ENCODE measurements at regions not wholly inside any gene's neighbourhood (a gene's known extent, or its start where the extent isn't known, plus 50 kb on each side); places are given as distances from the start of the nearest gene placed in this dataset.
A peak's percentile ranks its signal among the peaks of the same experiment; 100 is the strongest.
"Not testable (repeated sequence)": the region's sequence is repeated elsewhere in the genome, so short reads cannot be mapped to it uniquely, and the experiment has no call there.

GRCh38 chr11:22444076-22444475 lies 105.9 kb downstream of the SLC17A6 start:
- no peak overlapping the region for H3K4me3 Mint-ChIP-seq

GRCh38 chr11:22441831-22442230 lies 103.7 kb downstream of the SLC17A6 start:
- Mint-ChIP-seq H3K9me3 (no peaks in the 10 kb centered on the region), H3K4me1 (no peaks in the 10 kb centered on the region), H3K36me3 (ENCODE audit: low read depth) (no peaks in the 10 kb centered on the region), H3K4me3 (no peak overlapping the region), H3K27ac (no peak overlapping the region), H3K27me3 (peaks cover 5% of the 10 kb centered on the region)
- no peak for ATAC-seq (replicated peaks)

More at GRCh38 chr11:22444076-22444475, 105.9 kb downstream of the SLC17A6 start:
- Mint-ChIP-seq H3K27ac (no peak overlapping the region), H3K4me1 (no peaks in the 10 kb centered on the region), H3K36me3 (ENCODE audit: low read depth) (no peaks in the 10 kb centered on the region), H3K9me3 (no peaks in the 10 kb centered on the region), H3K27me3 (peaks cover 11% of the 10 kb centered on the region)
- ATAC-seq (replicated peaks), result no peak

GRCh38 chr11:22435582-22435981 lies 97.4 kb downstream of the SLC17A6 start:
- not testable (repeated sequence) for H3K27ac Mint-ChIP-seq; H3K9me3 Mint-ChIP-seq; ATAC-seq (replicated peaks); H3K36me3 Mint-ChIP-seq (ENCODE audit: low read depth); H3K4me3 Mint-ChIP-seq; H3K4me1 Mint-ChIP-seq
- peaks cover 18% of the 10 kb centered on the region for H3K27me3 Mint-ChIP-seq

- Mint-ChIP-seq H3K36me3 (ENCODE audit: low read depth) (no peaks in the 10 kb centered on the region), H3K9me3 (peaks cover 5% of the 10 kb centered on the region), H3K4me1 (no peaks in the 10 kb centered on the region), H3K4me3 (no peak overlapping the region), H3K27me3 (peaks cover 26% of the 10 kb centered on the region), H3K27ac (no peak overlapping the region)
- ATAC-seq (replicated peaks), result no peak
Measured at GRCh38 chr11:22433517-22433916, 95.3 kb downstream of the SLC17A6 start.

- Mint-ChIP-seq H3K4me1 (no peaks in the 10 kb centered on the region), H3K36me3 (ENCODE audit: low read depth) (no peaks in the 10 kb centered on the region), H3K4me3 (peak overlapping the region; percentile 37), H3K27ac (no peak overlapping the region), H3K27me3 (peaks cover 27% of the 10 kb centered on the region), H3K9me3 (peaks cover 5% of the 10 kb centered on the region)
- no peak for ATAC-seq (replicated peaks)
Measured at GRCh38 chr11:22433094-22433455, 94.9 kb downstream of the SLC17A6 start.

- no peak for ATAC-seq (replicated peaks)
- no peaks in the 10 kb centered on the region for H3K36me3 Mint-ChIP-seq (ENCODE audit: low read depth)
- H3K4me3 Mint-ChIP-seq, result peak overlapping the region; percentile 37
Measured at GRCh38 chr11:22432291-22433093, 94.3 kb downstream of the SLC17A6 start.

GRCh38 chr11:22431106-22431505 lies 92.9 kb downstream of the SLC17A6 start:
- Mint-ChIP-seq H3K4me3 (no peak overlapping the region), H3K27ac (no peak overlapping the region)

More at GRCh38 chr11:22432291-22433093, 94.3 kb downstream of the SLC17A6 start:
- H3K9me3 Mint-ChIP-seq, result peaks cover 5% of the 10 kb centered on the region
- H3K4me1 Mint-ChIP-seq, result no peaks in the 10 kb centered on the region
- H3K27ac Mint-ChIP-seq, result no peak overlapping the region
- peaks cover 31% of the 10 kb centered on the region for H3K27me3 Mint-ChIP-seq

GRCh38 chr11:22430639-22431038 lies 92.5 kb downstream of the SLC17A6 start:
- no peaks in the 10 kb centered on the region for H3K36me3 Mint-ChIP-seq (ENCODE audit: low read depth)
- no peaks in the 10 kb centered on the region for H3K4me1 Mint-ChIP-seq
- no peak overlapping the region for H3K27ac Mint-ChIP-seq
- H3K9me3 Mint-ChIP-seq, result peaks cover 5% of the 10 kb centered on the region
- no peak for ATAC-seq (replicated peaks)
- no peak overlapping the region for H3K4me3 Mint-ChIP-seq
- H3K27me3 Mint-ChIP-seq, result peaks cover 31% of the 10 kb centered on the region

More at GRCh38 chr11:22431106-22431505, 92.9 kb downstream of the SLC17A6 start:
- H3K4me1 Mint-ChIP-seq, result no peaks in the 10 kb centered on the region
- no peak for ATAC-seq (replicated peaks)
- H3K27me3 Mint-ChIP-seq, result peaks cover 31% of the 10 kb centered on the region
- H3K36me3 Mint-ChIP-seq (ENCODE audit: low read depth), result no peaks in the 10 kb centered on the region
- H3K9me3 Mint-ChIP-seq, result peaks cover 5% of the 10 kb centered on the region

- peaks cover 5% of the 10 kb centered on the region for H3K9me3 Mint-ChIP-seq
- no peak overlapping the region for H3K4me3 Mint-ChIP-seq
- no peak overlapping the region for H3K27ac Mint-ChIP-seq
- ATAC-seq (replicated peaks), result no peak
- peaks cover 31% of the 10 kb centered on the region for H3K27me3 Mint-ChIP-seq
- no peaks in the 10 kb centered on the region for H3K4me1 Mint-ChIP-seq
- H3K36me3 Mint-ChIP-seq (ENCODE audit: low read depth), result no peaks in the 10 kb centered on the region
Measured at GRCh38 chr11:22430141-22430541, 92.0 kb downstream of the SLC17A6 start.
